ENCODE measurements at regions not wholly inside any gene's neighbourhood (a gene's known extent, or its start where the extent isn't known, plus 50 kb on each side); places are given as distances from the start of the nearest gene placed in this dataset.

DNA sequence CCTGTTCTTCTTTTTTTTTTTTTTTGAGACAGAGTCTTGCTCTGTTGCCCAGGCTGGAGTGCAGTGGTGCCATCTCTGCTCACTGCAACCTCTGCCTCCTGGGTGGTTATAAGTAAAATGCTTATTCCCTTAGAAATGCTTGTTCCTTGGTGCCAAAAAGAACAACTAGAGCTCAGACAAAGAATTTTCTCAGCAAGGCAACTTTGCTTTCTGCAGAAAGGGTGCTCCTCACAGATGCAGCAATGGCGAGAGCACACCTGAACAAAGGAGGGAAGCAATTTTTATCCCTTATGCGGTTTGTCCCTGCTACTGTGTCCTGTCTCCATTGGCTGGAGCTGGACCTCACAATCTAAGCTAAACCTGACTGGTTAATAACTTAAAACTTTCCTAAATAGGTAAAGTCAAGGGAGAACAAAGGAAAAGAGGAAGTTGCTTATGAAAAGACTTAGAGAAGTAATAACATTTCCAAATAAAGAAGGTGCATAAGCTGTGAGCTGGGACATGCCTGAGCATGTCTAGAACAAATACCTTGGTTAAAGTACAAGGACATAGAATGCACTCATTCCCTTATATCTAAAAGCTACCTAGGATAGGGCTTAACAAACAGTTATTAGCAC, 90.0 kb upstream of the PRR5 start:
- Mint-ChIP-seq H3K27me3 (ENCODE audit: low read depth) (peaks cover 2% of the 10 kb centered on the region), H3K9me3 (peaks cover 18% of the 10 kb centered on the region), H3K4me3 (no peak overlapping the region), H3K4me1 (peaks cover 7% of the 10 kb centered on the region), H3K36me3 (ENCODE audit: low read depth) (peaks cover 3% of the 10 kb centered on the region), H3K27ac (no peak overlapping the region)
- TF ChIP-seq, protein P1, sequence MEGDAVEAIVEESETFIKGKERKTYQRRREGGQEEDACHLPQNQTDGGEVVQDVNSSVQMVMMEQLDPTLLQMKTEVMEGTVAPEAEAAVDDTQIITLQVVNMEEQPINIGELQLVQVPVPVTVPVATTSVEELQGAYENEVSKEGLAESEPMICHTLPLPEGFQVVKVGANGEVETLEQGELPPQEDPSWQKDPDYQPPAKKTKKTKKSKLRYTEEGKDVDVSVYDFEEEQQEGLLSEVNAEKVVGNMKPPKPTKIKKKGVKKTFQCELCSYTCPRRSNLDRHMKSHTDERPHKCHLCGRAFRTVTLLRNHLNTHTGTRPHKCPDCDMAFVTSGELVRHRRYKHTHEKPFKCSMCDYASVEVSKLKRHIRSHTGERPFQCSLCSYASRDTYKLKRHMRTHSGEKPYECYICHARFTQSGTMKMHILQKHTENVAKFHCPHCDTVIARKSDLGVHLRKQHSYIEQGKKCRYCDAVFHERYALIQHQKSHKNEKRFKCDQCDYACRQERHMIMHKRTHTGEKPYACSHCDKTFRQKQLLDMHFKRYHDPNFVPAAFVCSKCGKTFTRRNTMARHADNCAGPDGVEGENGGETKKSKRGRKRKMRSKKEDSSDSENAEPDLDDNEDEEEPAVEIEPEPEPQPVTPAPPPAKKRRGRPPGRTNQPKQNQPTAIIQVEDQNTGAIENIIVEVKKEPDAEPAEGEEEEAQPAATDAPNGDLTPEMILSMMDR (IDR thresholded peaks at IDR 0.05; ENCODE audit: unreplicated experiment in 3 of 3) = no peak

GRCh38 chr22:44610071-44610470, 91.9 kb upstream of the PRR5 start:
- Mint-ChIP-seq H3K4me3 (no peak overlapping the region), H3K4me1 (peaks cover 14% of the 10 kb centered on the region), H3K36me3 (ENCODE audit: low read depth) (peaks cover 3% of the 10 kb centered on the region), H3K9me3 (peaks cover 18% of the 10 kb centered on the region), H3K27me3 (ENCODE audit: low read depth) (peaks cover 18% of the 10 kb centered on the region), H3K27ac (no peak overlapping the region)
- TF ChIP-seq, protein P1 (IDR thresholded peaks at IDR 0.05; ENCODE audit: unreplicated experiment in 3 of 3) = no peak

GRCh38 chr22:44609400-44609988, 92.5 kb upstream of the PRR5 start:
- H3K4me3 Mint-ChIP-seq = no peak overlapping the region
- H3K4me1 Mint-ChIP-seq = peaks cover 18% of the 10 kb centered on the region
- TF ChIP-seq, protein P1 (IDR thresholded peaks at IDR 0.05; ENCODE audit: unreplicated experiment in 3 of 3) = no peak
- peaks cover 4% of the 10 kb centered on the region for H3K36me3 Mint-ChIP-seq (ENCODE audit: low read depth)
- H3K9me3 Mint-ChIP-seq = peaks cover 18% of the 10 kb centered on the region
- H3K27ac Mint-ChIP-seq = peak overlapping the region in 1 of 3 experiments; percentile 30
- H3K27me3 Mint-ChIP-seq (ENCODE audit: low read depth) = peaks cover 18% of the 10 kb centered on the region

GRCh38 chr22:44608597-44609399, 93.2 kb upstream of the PRR5 start:
- peaks cover 6% of the 10 kb centered on the region for H3K36me3 Mint-ChIP-seq (ENCODE audit: low read depth)
- H3K27ac Mint-ChIP-seq = peak overlapping the region in 2 of 3 experiments; percentile 30 to 68
- H3K9me3 Mint-ChIP-seq = peaks cover 15% of the 10 kb centered on the region
- H3K4me3 Mint-ChIP-seq = no peak overlapping the region
- TF ChIP-seq, protein P1 (IDR thresholded peaks at IDR 0.05; ENCODE audit: unreplicated experiment in 3 of 3) = no peak
- H3K4me1 Mint-ChIP-seq = peaks cover 22% of the 10 kb centered on the region
- H3K27me3 Mint-ChIP-seq (ENCODE audit: low read depth) = peaks cover 20% of the 10 kb centered on the region

DNA sequence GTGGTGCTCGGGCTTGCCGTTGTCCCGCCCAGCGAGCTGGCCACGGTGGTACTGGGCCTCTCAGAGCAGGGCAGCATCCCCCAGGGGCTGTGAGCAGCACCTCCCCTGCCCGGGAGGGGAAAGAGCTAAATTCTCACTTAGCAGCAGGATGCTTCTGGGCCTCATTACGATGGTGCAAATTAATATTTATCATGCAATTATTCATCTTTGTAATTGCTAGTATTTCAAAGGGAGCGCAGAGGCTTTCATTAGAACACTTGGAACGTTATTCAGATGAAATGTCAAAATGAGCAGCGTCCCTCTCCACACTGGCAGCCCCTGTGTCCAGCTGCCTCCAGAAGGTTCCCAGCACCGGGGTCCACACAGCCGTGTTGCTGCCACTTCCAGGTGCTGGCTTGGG, 95.9 kb upstream of the PRR5 start:
- H3K4me3 Mint-ChIP-seq = no peak overlapping the region

More for the DNA sequence above, 95.9 kb upstream of the PRR5 start:
- peaks cover 26% of the 10 kb centered on the region for H3K27me3 Mint-ChIP-seq (ENCODE audit: low read depth)
- H3K27ac Mint-ChIP-seq = no peak overlapping the region
- H3K4me1 Mint-ChIP-seq = peaks cover 27% of the 10 kb centered on the region
- H3K36me3 Mint-ChIP-seq (ENCODE audit: low read depth) = peaks cover 3% of the 10 kb centered on the region
- TF ChIP-seq, protein P1 (IDR thresholded peaks at IDR 0.05; ENCODE audit: unreplicated experiment in 3 of 3) = no peak
- peaks cover 6% of the 10 kb centered on the region for H3K9me3 Mint-ChIP-seq

Data from nephron (organoid).